HUES64 (cell line): ENCODE measurements at regions not wholly inside any gene's neighbourhood (a gene's known extent, or its start where the extent isn't known, plus 50 kb on each side); places are given as distances from the start of the nearest gene placed in this dataset.

Experiments used
- H3K27ac ChIP-seq: 2 replicates; pipeline ENCODE4 v1.7.0; 2013; ENCODE audit warnings: low read depth, low read length, inconsistent platforms
- H3K27me3 ChIP-seq: 2 replicates; pipeline ENCODE4 v1.6.1; 2013; ENCODE audit warnings: mild to moderate bottlenecking, low read length; ENCODE audit not compliant: insufficient read depth
- H3K36me3 ChIP-seq: 2 replicates; pipeline ENCODE4 v1.6.1; 2013; ENCODE audit warnings: mild to moderate bottlenecking, low read length; ENCODE audit not compliant: insufficient read depth
- H3K4me1 ChIP-seq: 2 replicates; pipeline ENCODE4 v1.6.1; 2013; ENCODE audit warnings: mild to moderate bottlenecking, low read length, moderate library complexity; ENCODE audit not compliant: insufficient read depth
- H3K4me3 ChIP-seq: 2 replicates; pipeline ENCODE4 v1.5.1; 2013; ENCODE audit warnings: mild to moderate bottlenecking, low read length, moderate library complexity
- H3K9ac ChIP-seq: 2 replicates; pipeline ENCODE4 v1.6.1; 2013; ENCODE audit warnings: mild to moderate bottlenecking, low read depth, low read length
- H3K9me3 ChIP-seq: 2 replicates; pipeline ENCODE4 v1.6.1; 2013; ENCODE audit warnings: low read depth, low read length; ENCODE audit not compliant: insufficient read depth
- WGBS: fragments of 150-250, 120-280 bp; methylation state at CpG from one replicate; pipeline ENCODE4 v1.1.7; 2013; ENCODE audit warnings: missing lambda C conversion rate; 5-methylcytosine and 5-hydroxymethylcytosine counted together

GRCh38 chr21:16072737-16073136, 343.0 kb downstream of the USP25 start:
- H3K4me1 ChIP-seq, result no peaks in the 10 kb centered on the region
- H3K4me3 ChIP-seq, result no peak overlapping the region
- no peaks in the 10 kb centered on the region for H3K36me3 ChIP-seq
- H3K9me3 ChIP-seq, result no peaks in the 10 kb centered on the region
- H3K27ac ChIP-seq, result no peak overlapping the region
- 97% methylated on average over 5 of the region's 6 CpGs for WGBS
- H3K9ac ChIP-seq, result no peak overlapping the region
- no peaks in the 10 kb centered on the region for H3K27me3 ChIP-seq

GRCh38 chr21:16073586-16073985, 343.8 kb downstream of the USP25 start:
- H3K9me3 ChIP-seq, result no peaks in the 10 kb centered on the region
- H3K4me3 ChIP-seq, result no peak overlapping the region
- WGBS, result 86% methylated on average over 2 of the region's 2 CpGs
- no peaks in the 10 kb centered on the region for H3K27me3 ChIP-seq
- no peaks in the 10 kb centered on the region for H3K36me3 ChIP-seq
- no peak overlapping the region for H3K27ac ChIP-seq
- H3K9ac ChIP-seq, result no peak overlapping the region
- H3K4me1 ChIP-seq, result no peaks in the 10 kb centered on the region

- Histone ChIP-seq H3K4me1 (no peaks in the 10 kb centered on the region), H3K9me3 (no peaks in the 10 kb centered on the region), H3K27ac (no peak overlapping the region), H3K36me3 (no peaks in the 10 kb centered on the region), H3K4me3 (no peak overlapping the region), H3K9ac (no peak overlapping the region), H3K27me3 (no peaks in the 10 kb centered on the region)
- 100% methylated on average over 1 of the region's 3 CpGs for WGBS
Measured at GRCh38 chr21:16074950-16075489, 345.2 kb downstream of the USP25 start.

- Histone ChIP-seq H3K27me3 (no peaks in the 10 kb centered on the region), H3K4me3 (no peak overlapping the region), H3K9me3 (no peaks in the 10 kb centered on the region), H3K4me1 (no peaks in the 10 kb centered on the region), H3K9ac (no peak overlapping the region), H3K27ac (no peak overlapping the region), H3K36me3 (no peaks in the 10 kb centered on the region)
- 97% methylated on average over 5 of the region's 5 CpGs for WGBS
Measured at GRCh38 chr21:16075649-16076282, 346.0 kb downstream of the USP25 start.

- no peaks in the 10 kb centered on the region for H3K36me3 ChIP-seq
- no peak overlapping the region for H3K27ac ChIP-seq
- H3K4me3 ChIP-seq, result no peak overlapping the region
- no peaks in the 10 kb centered on the region for H3K9me3 ChIP-seq
- H3K9ac ChIP-seq, result no peak overlapping the region
- no peaks in the 10 kb centered on the region for H3K4me1 ChIP-seq
- H3K27me3 ChIP-seq, result no peaks in the 10 kb centered on the region
Measured at GRCh38 chr21:16076465-16076864, 346.7 kb downstream of the USP25 start.

GRCh38 chr21:16078382-16078781, 348.6 kb downstream of the USP25 start:
- Histone ChIP-seq H3K9me3 (no peaks in the 10 kb centered on the region), H3K9ac (no peak overlapping the region), H3K4me1 (no peaks in the 10 kb centered on the region), H3K27me3 (no peaks in the 10 kb centered on the region), H3K36me3 (no peaks in the 10 kb centered on the region), H3K27ac (no peak overlapping the region), H3K4me3 (no peak overlapping the region)
- 93% methylated on average over 2 of the region's 2 CpGs for WGBS

- H3K4me1 ChIP-seq, result no peaks in the 10 kb centered on the region
Measured at GRCh38 chr21:16079830-16080229, 350.0 kb downstream of the USP25 start.

GRCh38 chr21:16081304-16081703, 351.5 kb downstream of the USP25 start:
- no peaks in the 10 kb centered on the region for H3K9me3 ChIP-seq
- no peak overlapping the region for H3K27ac ChIP-seq
- no peaks in the 10 kb centered on the region for H3K36me3 ChIP-seq
- H3K4me1 ChIP-seq, result no peaks in the 10 kb centered on the region
- WGBS, result 90% methylated on average over 2 of the region's 2 CpGs
- H3K9ac ChIP-seq, result no peak overlapping the region
- H3K4me3 ChIP-seq, result no peak overlapping the region
- no peaks in the 10 kb centered on the region for H3K27me3 ChIP-seq

More at GRCh38 chr21:16079830-16080229, 350.0 kb downstream of the USP25 start:
- Histone ChIP-seq H3K27me3 (no peaks in the 10 kb centered on the region), H3K27ac (no peak overlapping the region), H3K9me3 (no peaks in the 10 kb centered on the region), H3K36me3 (no peaks in the 10 kb centered on the region), H3K4me3 (no peak overlapping the region), H3K9ac (no peak overlapping the region)
- WGBS, result no CpG with 5 or more reads among the region's 1 CpG

GRCh38 chr21:16082038-16082816, 352.4 kb downstream of the USP25 start:
- Histone ChIP-seq H3K27ac (no peak overlapping the region), H3K9me3 (no peaks in the 10 kb centered on the region), H3K4me3 (no peak overlapping the region), H3K4me1 (no peaks in the 10 kb centered on the region), H3K27me3 (no peaks in the 10 kb centered on the region), H3K9ac (no peak overlapping the region), H3K36me3 (no peaks in the 10 kb centered on the region)
- 90% methylated on average over 4 of the region's 6 CpGs for WGBS

- Histone ChIP-seq H3K27me3 (no peaks in the 10 kb centered on the region), H3K27ac (no peak overlapping the region), H3K4me1 (no peaks in the 10 kb centered on the region), H3K9ac (no peak overlapping the region), H3K4me3 (no peak overlapping the region), H3K9me3 (no peaks in the 10 kb centered on the region), H3K36me3 (no peaks in the 10 kb centered on the region)
- WGBS, result 91% methylated on average over 6 of the region's 7 CpGs
Measured at GRCh38 chr21:16084776-16085364, 355.1 kb downstream of the USP25 start.

GRCh38 chr21:16085421-16085820, 355.6 kb downstream of the USP25 start:
- 98% methylated on average over 5 of the region's 5 CpGs for WGBS
- Histone ChIP-seq H3K27ac (no peak overlapping the region), H3K4me1 (no peaks in the 10 kb centered on the region), H3K4me3 (no peak overlapping the region), H3K9ac (no peak overlapping the region), H3K9me3 (no peaks in the 10 kb centered on the region), H3K36me3 (no peaks in the 10 kb centered on the region), H3K27me3 (no peaks in the 10 kb centered on the region)
